K562 (cell line): ENCODE measurements at regions not wholly inside any gene's neighbourhood (a gene's known extent, or its start where the extent isn't known, plus 50 kb on each side); places are given as distances from the start of the nearest gene placed in this dataset.

Experiments
- ATAC-seq: fragments of 200-7000 bp; cut with Tn5 transposase; 3 replicates; pipeline ENCODE4 v1.9.1; 2020; ENCODE audit warnings: moderate library complexity
- BruUV-seq: library from RNA; stranded (reverse); fragments of 400-500 nt; replicated peaks from 2 replicates; lab custom pipeline; 2021; lab: Mats Ljungman, UMichigan
- CTCF ChIA-PET: fragments of 300-600 bp; formaldehyde crosslinking; extraction: SDS; loops from one replicate; lab custom pipeline; 2021; ENCODE audit warnings: low intra/inter-chr PET ratio; lab: Yijun Ruan, JAX
- POLR2A ChIA-PET: fragments of 300-600, 350-650 bp; sonication (Branson Sonifier 250); formaldehyde crosslinking; extraction: SDS; loops from one replicate; lab custom pipeline; 2021; ENCODE audit warnings: antibody characterized with exemption, inconsistent platforms; lab: Yijun Ruan, JAX
- DNase-seq, 4 experiments: peaks; one replicate each; pipeline versions ENCODE4 v3.0.0 to v3.0.0-alpha.2; 2011 to 2018; ENCODE audit warnings: low spot score in 3 of 4, mixed read lengths in 3 of 4; ENCODE audit errors: extremely low read depth in 1 of 4
- FAIRE-seq: peaks from 2 replicates; lab custom pipeline; 2011; peaks lifted over from hg19 to GRCh38; lab: Jason Lieb, UNC
- H2AFZ ChIP-seq: 2 replicates; pipeline ENCODE4 v1.6.0; 2011; ENCODE audit warnings: low read depth, low read length, control low read depth, inconsistent platforms
- H3K27ac ChIP-seq: fragments of 200-600 bp; 3 replicates; pipeline ENCODE4 v1.8.0; 2011; ENCODE audit warnings: low read depth, mild to moderate bottlenecking, control low read depth, inconsistent platforms, low read length, moderate library complexity, mixed read lengths; ENCODE audit errors: extremely low read depth
- H3K27me3 ChIP-seq, 2 experiments: fragments of 300-600 bp in 1 of 2; 2 replicates in 1 of 2; 3 replicates in 1 of 2; pipeline versions ENCODE4 v1.6.0 to v1.8.0; 2011; ENCODE audit warnings: inconsistent platforms in 2 of 2, low read length in 2 of 2, mild to moderate bottlenecking in 1 of 2, mixed read lengths in 1 of 2, moderate library complexity in 1 of 2; ENCODE audit not compliant: control insufficient read depth in 2 of 2, insufficient read depth in 2 of 2
- H3K36me3 ChIP-seq: fragments of 300-600 bp; 3 replicates; pipeline ENCODE4 v1.8.0; 2011; ENCODE audit warnings: mild to moderate bottlenecking, low read length, inconsistent platforms; ENCODE audit not compliant: control insufficient read depth, insufficient read depth
- H3K4me1 ChIP-seq, 2 experiments: fragments of 200-600 bp in 1 of 2; replicated peaks in 1 of 2; 2 replicates in 1 of 2; 3 replicates in 1 of 2; pipeline versions ENCODE4 v1.5.1 to v1.8.0; 2011; ENCODE audit warnings: inconsistent platforms in 2 of 2, low read length in 2 of 2, mild to moderate bottlenecking in 1 of 2, mixed read lengths in 1 of 2, moderate library complexity in 1 of 2; ENCODE audit not compliant: control insufficient read depth in 2 of 2, insufficient read depth in 2 of 2
- H3K4me2 ChIP-seq: 2 replicates; pipeline ENCODE4 v1.6.1; 2011; ENCODE audit warnings: low read length, control low read depth, inconsistent platforms, mixed read lengths; ENCODE audit not compliant: insufficient read depth
- H3K4me3 ChIP-seq: fragments of 200-600 bp; sonication (generic), shearing (Covaris generic); 2 replicates; pipeline ENCODE4 v1.5.1; 2016; ENCODE audit warnings: control low read depth, inconsistent platforms
- H3K79me2 ChIP-seq: fragments of 200-600 bp; 3 replicates; pipeline ENCODE4 v1.8.0; 2011; ENCODE audit warnings: low read length, inconsistent platforms; ENCODE audit not compliant: control insufficient read depth, insufficient read depth
- H3K9ac ChIP-seq, 2 experiments: 2 replicates each; pipeline versions ENCODE4 v1.6.0 to v1.6.1; 2011; ENCODE audit warnings: low read depth in 2 of 2, low read length in 2 of 2, control low read depth in 1 of 2, inconsistent platforms in 1 of 2, mild to moderate bottlenecking in 1 of 2, mixed read lengths in 1 of 2; ENCODE audit not compliant: insufficient read depth in 1 of 2
- H3K9me1 ChIP-seq: one replicate; pipeline ENCODE4 v1.6.0; 2011; ENCODE audit warnings: inconsistent platforms, mild to moderate bottlenecking, low read length, moderate library complexity; ENCODE audit not compliant: control insufficient read depth, insufficient read depth
- H3K9me3 ChIP-seq: replicated peaks from 2 replicates; pipeline ENCODE4 v1.5.1; 2011; ENCODE audit warnings: low read depth, low read length, inconsistent platforms; ENCODE audit not compliant: control insufficient read depth, insufficient read depth
- H4K20me1 ChIP-seq: replicated peaks from 2 replicates; pipeline ENCODE4 v1.6.1; 2011; ENCODE audit warnings: low read length, inconsistent platforms, mixed read lengths; ENCODE audit not compliant: control insufficient read depth, insufficient read depth
- AFF4 ChIP-seq: sonication (generic); formaldehyde crosslinking; IDR thresholded peaks from 2 replicates; pipeline ENCODE4 v1.8.0; 2023; ENCODE audit warnings: mild to moderate bottlenecking, missing genetic modification reagents
- ATF4 ChIP-seq: fragments of 450-650 bp; formaldehyde crosslinking; IDR thresholded peaks from 2 replicates; pipeline ENCODE4 v1.4.0; 2022; ENCODE audit warnings: mild to moderate bottlenecking, moderate library complexity
- FOXM1 ChIP-seq, 2 experiments: fragments of 450-650 bp in 1 of 2; sonication (generic) in 1 of 2; formaldehyde crosslinking in 1 of 2; IDR thresholded peaks; 2 replicates each; pipeline versions ENCODE4 v1.6.1 to v1.9.0; 2017 to 2022; ENCODE audit warnings: low read depth in 2 of 2, mild to moderate bottlenecking in 2 of 2, missing genetic modification reagents in 1 of 2, moderate library complexity in 1 of 2
- HNRNPK ChIP-seq: fragments of 200-400 bp; formaldehyde crosslinking; IDR thresholded peaks from one replicate; pipeline ENCODE4 v1.6.1; 2018; ENCODE audit warnings: mild to moderate bottlenecking, low read depth, low read length; ENCODE audit not compliant: poor library complexity, severe bottlenecking
- ILF3 ChIP-seq: fragments of 450-650 bp; IDR thresholded peaks from 2 replicates; pipeline ENCODE4 v1.6.1; 2018; ENCODE audit warnings: antibody characterized with exemption, mild to moderate bottlenecking, moderate library complexity, borderline replicate concordance
- MAFF ChIP-seq: IDR thresholded peaks from 2 replicates; pipeline ENCODE4 v1.6.1; 2012; ENCODE audit warnings: low read length, improper control_type of control experiment
- MTA3 ChIP-seq: fragments of 450-650 bp; formaldehyde crosslinking; IDR thresholded peaks from 2 replicates; pipeline ENCODE4 v1.6.1; 2017; ENCODE audit warnings: mild to moderate bottlenecking, borderline replicate concordance
- ZBED1 ChIP-seq: IDR thresholded peaks from 2 replicates; pipeline ENCODE4 v1.6.1; 2014
- ZBTB49 ChIP-seq: sonication (generic); formaldehyde crosslinking; IDR thresholded peaks from 2 replicates; pipeline ENCODE4 v1.8.0; 2022; ENCODE audit warnings: missing genetic modification reagents, mild to moderate bottlenecking, borderline replicate concordance
- ZNF217 ChIP-seq: sonication (generic); formaldehyde crosslinking; IDR thresholded peaks from 2 replicates; pipeline ENCODE4 v1.8.0; 2022; ENCODE audit warnings: mild to moderate bottlenecking, missing genetic modification reagents
- ZNF764 ChIP-seq: fragments of 250-450 bp; sonication (Bioruptor Pico); IDR thresholded peaks from 2 replicates; pipeline ENCODE4 v1.4.0; 2020; ENCODE audit warnings: low read depth, mild to moderate bottlenecking, moderate library complexity
- WGBS: fragments of 100-300 bp; shearing (Covaris generic); methylation state at CpG from one replicate; pipeline ENCODE4 v1.1.6; 2016; ENCODE audit warnings: low coverage, mixed read lengths; ENCODE audit not compliant: insufficient coverage; ENCODE audit errors: missing lambda C conversion rate; 5-methylcytosine and 5-hydroxymethylcytosine counted together
- in situ Hi-C: fragments of 300-500 bp; cut with MboI; formaldehyde crosslinking; loops from 4 replicates; pipeline ENCODE4 v1.15.0; 2018; ENCODE audit warnings: inconsistent platforms, mixed read lengths
- intact Hi-C: fragments of 100-400 bp; cut with micrococcal nuclease; formaldehyde crosslinking; loops from 2 replicates; pipeline ENCODE4 v1.14.2; 2022

- Histone ChIP-seq H3K27ac (no peak overlapping the region), H3K4me3 (no peak overlapping the region), H4K20me1 (no peaks in the 10 kb centered on the region), H3K9ac (no peak overlapping the region), H3K36me3 (no peaks in the 10 kb centered on the region), H3K79me2 (no peaks in the 10 kb centered on the region), H2AFZ (no peak overlapping the region), H3K4me1 (no peaks in the 10 kb centered on the region), H3K9me1 (no peaks in the 10 kb centered on the region)
- ChIA-PET POLR2A (interaction anchor here (1.2 kb wide), 1 partner anchor 33 kb away, joined by 3 read pairs; no protein-coding TSS in a partner anchor), CTCF (no interaction called here)
- intact Hi-C loops = no loop called here
- in situ Hi-C loops = no loop called here
- FAIRE-seq = no peak
- TF ChIP-seq MTA3 = no peak
- no peak for TF ChIP-seq HNRNPK
- no peak for TF ChIP-seq ZBTB49
- no peak for TF ChIP-seq ZNF764 (CRISPR knock-in tag)
- no peak for TF ChIP-seq MAFF
- no peak for TF ChIP-seq ZNF217
- TF ChIP-seq ZBED1 = no peak
- no peak for TF ChIP-seq FOXM1 (IDR thresholded peaks at IDR 0.05; ENCODE audit: low read depth)
- TF ChIP-seq FOXM1 (CRISPR knock-in tag; IDR thresholded peaks at IDR 0.05; ENCODE audit: low read depth) = no peak
- no peak for TF ChIP-seq ILF3
- no peak for TF ChIP-seq ATF4 (CRISPR knock-in tag)
- no peak for TF ChIP-seq AFF4
- TF ChIP-seq, all 486 proteins: peak for 0
- Histone ChIP-seq H3K4me2 (no peak overlapping the region), H3K27me3 (0 out of 5 replicates have a peak, but pooled peaks cover 0 to under 1% of the 10 kb centered on the region in 2 experiments), H3K9me3 (no peaks in the 10 kb centered on the region)
- DNase-seq (no peak), ATAC-seq (no peak)
- BruUV-seq = no TSS peak
- 0% methylated on average over 1 of the region's 1 CpG for WGBS
Measured at GRCh38 chr15:69520067-69520466, 67.4 kb downstream of the RPLP1 start.
